ENCODE measurements at regions not wholly inside any gene's neighbourhood (a gene's known extent, or its start where the extent isn't known, plus 50 kb on each side); places are given as distances from the start of the nearest gene placed in this dataset.
"Not testable (repeated sequence)": the region's sequence is repeated elsewhere in the genome, so short reads cannot be mapped to it uniquely, and the experiment has no call there.

DNA sequence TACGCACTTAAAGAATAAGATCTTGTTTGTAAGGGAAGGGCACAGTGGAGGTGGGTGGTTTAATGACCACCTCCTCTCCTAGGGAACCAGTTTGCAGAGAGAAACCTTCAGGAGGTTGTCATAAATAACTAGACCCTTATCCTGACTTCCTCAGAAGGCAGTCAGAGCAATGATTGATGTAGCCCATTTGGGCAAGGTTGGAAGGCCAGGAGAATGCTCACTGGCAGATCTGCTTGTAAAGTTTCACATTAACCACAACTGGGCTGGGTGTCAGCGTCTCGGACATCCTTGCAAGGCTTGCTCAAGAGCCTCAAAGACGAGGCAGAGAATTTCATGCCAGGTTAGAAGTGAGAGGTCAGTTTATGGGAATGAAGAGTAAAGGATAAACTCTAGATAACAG, 87.6 kb upstream of the TRABD2B start:
- no peak for DNase-seq (ENCODE audit: low read depth)

DNA sequence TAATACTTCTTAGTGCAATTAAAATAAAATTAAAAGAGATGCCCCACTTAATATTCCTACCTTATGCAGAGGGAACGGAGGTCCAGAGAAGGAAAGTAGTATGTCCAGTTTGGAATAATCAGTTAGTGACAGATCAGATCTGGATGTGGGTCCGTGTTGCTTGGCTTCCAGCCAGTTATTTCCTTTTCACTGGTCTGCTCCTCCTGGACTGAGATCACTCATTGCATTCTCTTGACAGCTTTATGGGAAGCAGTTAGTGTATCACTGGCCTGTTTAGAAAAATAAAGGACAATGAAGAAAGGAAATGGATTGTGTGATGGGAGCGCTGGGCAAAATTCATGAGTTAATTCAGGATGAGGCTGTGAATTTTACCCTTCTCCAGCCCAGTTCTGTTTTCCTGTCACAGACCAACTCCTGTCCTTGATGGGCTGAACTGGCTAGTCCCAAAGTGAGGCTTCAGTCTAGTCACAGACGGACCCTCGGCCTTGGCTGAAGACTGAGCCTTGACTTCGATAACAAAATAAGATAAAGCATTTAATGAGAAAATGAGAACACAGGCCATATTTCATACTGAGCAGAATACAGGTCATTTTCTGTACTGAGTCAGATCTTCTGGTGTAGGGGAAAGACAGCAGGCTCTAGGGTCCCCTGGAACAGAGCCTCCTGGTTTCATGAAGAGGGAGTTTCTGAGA, 85.2 kb upstream of the TRABD2B start:
- no peak for DNase-seq (ENCODE audit: low read depth)

DNA sequence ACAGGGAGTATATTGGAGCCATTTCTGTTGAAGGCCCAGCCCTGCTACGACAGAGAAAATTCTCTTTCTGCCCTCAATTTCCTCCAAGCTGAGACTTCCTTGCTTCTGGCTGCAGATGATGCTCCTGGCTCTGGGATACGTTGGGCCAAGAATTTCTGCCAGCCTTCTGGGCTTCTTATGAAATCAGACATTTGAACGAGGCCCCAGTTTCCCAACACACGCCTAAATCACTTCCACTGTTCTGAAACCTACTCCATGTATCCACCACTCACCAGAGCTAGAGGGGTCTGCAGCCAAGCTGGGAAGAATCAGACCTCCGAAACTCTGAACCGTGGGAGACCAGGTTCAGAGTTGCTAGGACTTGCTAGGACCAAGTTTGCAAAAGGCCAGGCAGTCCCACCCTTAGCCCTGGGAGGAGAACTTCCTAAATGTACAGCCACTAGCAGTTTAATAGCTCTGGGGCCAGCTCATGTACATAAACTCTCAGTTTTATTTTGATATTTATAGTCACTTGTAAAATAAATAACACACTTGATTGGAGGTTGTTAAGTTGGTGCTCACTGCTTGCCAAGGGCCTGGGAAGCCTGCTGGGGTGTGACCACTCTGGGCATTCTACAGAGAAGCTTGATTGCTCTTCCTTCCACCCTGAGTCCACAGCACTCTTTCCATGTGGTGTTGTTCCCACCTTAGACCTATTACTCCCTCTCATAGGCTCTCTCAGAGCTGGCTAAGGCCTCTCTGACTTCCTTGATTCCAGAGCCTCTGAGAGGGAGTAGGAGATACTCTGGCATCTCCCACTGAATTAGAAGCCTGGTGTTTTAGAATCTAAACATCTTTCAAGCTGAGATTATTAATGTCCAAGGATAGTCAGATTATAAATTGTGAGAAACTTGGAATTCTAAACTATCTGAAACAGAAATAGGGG, 83.4 kb upstream of the TRABD2B start:
- no peak for DNase-seq (ENCODE audit: low read depth)

DNA sequence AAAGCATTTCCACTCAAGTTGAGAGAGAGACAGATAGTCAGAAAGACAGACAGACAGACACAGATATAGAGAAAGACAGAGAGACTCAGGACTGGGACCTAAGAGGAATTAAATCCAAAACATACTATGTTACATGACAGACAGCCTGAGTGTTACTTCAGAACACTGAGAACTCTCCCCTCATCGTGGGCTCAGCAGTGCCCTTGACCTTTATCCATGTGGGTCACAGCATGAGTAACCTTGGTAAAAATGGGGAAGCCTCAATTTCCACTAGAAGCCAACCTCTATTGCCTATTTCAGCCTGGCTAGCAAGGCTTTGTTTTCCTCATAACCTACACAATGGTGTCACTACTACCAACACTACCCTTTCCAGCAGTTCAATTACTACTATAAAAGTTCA, 81.9 kb upstream of the TRABD2B start:
- DNase-seq (ENCODE audit: low read depth) = no peak

DNA sequence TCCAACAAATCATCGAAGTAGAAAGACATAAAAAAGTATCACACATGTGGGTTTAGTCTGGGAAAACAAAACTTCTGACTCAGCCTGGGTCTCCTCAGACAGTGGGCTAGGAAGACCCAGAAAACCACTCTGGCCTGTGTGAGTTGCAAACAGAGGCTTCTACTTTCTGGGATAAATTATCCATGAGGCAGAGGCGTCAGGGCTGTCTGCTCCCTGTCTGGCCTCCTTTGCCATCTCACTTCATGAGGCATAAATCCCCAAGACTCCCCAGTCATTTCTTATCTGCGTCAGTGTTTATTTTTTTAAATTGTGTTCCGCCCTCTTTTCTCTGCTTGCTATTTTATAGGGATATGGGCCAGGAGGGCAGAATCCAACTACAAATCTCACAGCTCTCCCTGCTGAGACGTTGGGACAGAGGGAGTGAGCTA, 80.6 kb upstream of the TRABD2B start:
- DNase-seq (ENCODE audit: low read depth) = no peak

DNA sequence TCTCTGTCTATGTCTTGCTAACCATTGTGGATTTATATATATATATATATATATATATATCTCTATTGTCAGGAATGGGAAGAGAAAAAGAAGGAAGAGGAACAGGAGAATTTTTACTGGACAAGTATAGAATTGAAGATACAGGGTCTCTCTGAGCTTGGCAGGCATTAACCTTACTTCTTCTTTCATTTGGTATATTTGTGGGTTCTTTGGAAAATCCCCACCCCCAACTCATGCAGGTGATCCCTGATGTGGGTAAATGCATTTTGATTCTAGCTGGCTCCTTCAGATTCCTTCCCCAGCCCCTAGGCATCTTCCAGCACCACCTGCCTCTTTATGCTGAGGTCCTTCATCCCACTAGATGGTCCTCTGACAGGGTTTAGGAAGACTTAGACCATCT, 78.8 kb upstream of the TRABD2B start:
- no peak for DNase-seq (ENCODE audit: low read depth)

DNA sequence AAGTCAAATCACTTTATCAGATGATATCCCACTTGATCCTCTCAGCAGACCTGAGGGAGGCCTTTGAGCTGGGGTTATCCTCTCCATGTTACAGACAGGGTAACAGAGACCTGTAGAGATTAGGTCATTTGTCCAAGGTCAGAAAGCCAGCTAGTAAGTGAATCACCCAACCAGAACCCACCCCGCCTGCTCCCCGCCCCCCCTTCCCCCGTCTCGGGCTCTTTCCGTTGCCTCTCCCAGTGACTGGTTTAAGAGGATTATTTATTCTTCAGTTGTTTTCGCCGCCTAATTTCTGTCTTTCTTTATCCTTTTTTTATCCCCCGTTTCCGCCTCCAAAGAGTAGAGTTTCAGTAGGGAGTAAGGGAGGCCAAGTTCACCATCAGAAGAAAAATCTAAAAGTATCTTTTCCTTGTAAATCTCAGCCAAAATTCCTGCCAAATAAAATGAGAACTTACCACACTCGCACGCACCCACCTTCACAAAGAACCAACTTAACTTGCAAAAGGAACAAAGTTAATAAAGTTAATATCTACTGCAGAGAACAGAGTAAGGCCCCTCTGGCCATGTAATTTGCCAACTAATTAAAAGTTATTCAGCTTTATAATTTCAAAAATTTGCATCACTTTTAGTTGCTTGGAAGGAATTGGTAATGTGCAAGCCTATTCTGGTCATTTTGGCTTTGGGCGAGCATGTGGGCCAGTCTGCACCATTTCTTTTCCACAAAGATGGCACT, 76.8 kb upstream of the TRABD2B start:
- no peak for DNase-seq (ENCODE audit: low read depth)

DNA sequence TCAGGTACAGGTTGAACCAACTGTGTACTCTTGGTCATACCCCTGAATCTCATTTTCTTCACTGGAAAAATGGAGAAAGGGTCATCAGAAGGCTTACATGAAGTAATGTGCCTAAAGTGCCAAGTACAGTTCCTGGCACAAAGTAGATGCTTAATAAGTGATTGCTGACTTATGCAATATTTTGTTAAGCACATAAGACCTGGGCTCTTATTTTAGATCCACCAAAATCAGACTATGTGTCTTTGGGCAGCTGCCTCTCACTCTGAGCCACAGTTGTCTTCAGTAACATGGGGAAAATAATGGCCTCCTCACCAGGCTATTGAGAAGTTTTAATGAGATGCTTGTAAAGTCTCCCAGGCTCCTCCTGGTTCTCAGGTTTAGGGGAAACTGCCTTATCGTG, 74.3 kb upstream of the TRABD2B start:
- no peak for DNase-seq (ENCODE audit: low read depth)

DNA sequence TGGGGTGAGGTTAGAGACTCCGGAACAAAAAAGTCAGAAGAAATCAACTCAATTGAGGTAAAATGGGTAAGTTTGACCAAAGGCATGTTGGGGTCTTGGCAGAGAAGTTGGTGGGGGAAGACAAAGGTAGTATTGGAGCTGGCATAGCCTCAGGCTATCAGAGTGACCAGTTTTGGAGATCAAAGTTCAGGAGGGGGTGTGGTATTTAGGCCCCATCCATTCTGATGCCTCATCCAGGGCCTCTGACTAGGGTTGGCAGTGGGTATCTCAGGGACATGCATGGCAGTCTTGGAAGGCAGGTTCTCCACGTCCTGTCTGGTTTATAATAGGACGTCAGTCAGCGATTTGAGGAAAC, 73.2 kb upstream of the TRABD2B start:
- DNase-seq (ENCODE audit: low read depth) = no peak

DNA sequence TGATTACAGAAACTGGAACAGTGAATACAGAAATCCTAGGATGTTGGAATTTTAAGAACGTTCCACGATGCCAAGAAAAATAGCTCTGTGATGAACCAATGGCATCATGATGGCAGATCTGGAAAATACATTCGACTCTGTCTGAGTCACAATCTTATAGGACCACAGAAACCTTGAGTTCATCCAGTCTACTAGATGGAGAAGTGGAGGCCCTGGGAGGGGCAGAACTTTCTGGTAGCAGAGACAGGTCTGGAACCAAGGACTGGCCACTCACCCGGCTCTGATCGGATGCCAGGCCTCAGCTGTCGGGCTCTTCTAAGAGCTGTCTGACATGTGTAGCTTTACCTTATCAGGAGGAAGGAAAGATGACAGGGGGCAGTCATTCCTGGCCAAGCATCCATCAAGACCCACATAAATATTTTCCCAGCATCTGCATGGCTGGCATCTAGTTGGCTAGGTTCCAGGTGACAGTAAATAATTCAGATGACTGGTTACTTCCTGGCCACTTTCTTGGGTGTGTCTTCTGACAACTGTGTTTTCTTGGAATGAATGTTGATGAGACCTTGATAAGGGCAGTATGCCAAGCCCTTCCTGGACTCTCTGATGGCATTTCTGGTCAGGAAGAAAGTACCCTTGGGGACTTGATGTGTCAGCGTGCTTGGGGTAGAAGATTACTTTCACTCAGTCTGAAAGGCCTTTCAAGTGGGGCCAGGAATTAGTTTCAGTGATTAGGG, 72.6 kb upstream of the TRABD2B start:
- DNase-seq (ENCODE audit: low read depth) = no peak

DNA sequence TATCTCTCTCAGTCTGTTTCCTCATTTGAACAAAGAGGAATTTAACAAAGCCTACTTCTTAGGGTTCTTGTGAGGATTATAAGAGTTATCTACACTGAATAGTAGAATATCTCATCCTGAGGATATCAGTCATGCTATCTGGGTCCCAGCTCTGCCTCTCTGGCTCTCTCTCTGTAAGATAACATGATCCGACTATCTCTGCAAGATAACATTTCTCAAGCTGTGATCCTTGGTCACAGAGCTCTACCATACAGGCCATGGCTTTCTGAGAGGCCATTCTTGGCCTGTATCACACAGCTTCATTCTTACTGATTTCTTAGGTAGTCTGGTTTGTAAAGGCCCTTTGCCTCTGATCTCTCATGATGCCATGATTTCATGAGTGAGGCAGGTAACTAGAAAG, 71.0 kb upstream of the TRABD2B start:
- no peak for DNase-seq (ENCODE audit: low read depth)

DNA sequence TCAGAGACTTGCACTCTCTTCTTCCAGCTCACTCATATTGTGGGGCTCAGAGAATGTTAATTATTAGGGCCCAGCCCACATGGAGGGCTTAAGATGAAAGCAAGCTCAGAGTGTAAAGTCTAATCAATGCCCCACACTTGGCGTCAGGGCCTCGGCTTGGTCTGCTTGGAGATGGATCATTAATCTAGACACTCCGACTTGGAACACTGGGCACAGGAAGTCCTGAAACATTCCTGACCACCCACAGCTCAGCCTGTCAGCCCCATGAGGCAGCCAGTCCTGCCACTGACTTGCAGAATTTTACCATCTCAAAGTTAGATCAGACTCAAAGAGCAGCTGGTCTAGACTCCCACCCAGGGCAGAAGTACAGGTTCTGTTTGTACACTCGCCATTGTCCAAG, 69.8 kb upstream of the TRABD2B start:
- no peak for DNase-seq (ENCODE audit: low read depth)

DNA sequence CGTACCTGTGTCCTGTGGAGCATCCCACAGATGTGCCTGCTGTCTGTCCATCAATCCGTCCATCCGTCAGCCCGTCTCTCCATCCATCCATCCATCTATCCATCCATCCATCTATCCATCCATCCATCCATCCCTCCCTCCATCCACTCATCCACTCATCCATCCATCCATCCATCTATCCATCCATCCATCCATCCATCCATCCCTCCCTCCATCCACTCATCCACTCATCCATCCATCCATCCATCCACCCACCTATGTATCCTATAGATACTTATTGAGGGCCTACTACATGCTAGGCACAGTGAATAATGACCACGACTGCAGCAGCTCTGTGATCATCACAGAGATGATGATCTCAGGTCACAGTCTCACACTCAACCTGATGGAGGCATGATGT, 67.5 kb upstream of the TRABD2B start:
- not testable (repeated sequence) for DNase-seq (ENCODE audit: low read depth)

DNA sequence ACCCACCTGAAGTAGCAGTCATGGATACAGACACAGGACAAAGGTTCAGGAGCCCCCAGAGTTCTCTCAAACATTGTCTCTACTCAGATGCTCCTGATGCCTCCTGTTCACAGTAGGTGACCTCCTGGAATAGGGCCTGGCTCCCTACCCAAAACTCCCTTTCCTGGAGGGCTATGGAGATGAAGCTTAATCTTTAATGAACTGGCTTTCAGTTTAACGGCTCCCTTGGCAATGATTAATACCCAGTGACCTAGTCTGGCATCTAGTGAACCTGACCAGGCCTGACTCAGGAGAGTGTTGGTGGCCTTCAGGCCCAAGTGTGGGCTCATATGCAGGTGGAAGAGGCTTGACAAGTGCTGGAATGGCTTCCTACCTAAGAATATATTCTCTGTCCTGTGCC, 65.2 kb upstream of the TRABD2B start:
- no peak for DNase-seq (ENCODE audit: low read depth)

DNA sequence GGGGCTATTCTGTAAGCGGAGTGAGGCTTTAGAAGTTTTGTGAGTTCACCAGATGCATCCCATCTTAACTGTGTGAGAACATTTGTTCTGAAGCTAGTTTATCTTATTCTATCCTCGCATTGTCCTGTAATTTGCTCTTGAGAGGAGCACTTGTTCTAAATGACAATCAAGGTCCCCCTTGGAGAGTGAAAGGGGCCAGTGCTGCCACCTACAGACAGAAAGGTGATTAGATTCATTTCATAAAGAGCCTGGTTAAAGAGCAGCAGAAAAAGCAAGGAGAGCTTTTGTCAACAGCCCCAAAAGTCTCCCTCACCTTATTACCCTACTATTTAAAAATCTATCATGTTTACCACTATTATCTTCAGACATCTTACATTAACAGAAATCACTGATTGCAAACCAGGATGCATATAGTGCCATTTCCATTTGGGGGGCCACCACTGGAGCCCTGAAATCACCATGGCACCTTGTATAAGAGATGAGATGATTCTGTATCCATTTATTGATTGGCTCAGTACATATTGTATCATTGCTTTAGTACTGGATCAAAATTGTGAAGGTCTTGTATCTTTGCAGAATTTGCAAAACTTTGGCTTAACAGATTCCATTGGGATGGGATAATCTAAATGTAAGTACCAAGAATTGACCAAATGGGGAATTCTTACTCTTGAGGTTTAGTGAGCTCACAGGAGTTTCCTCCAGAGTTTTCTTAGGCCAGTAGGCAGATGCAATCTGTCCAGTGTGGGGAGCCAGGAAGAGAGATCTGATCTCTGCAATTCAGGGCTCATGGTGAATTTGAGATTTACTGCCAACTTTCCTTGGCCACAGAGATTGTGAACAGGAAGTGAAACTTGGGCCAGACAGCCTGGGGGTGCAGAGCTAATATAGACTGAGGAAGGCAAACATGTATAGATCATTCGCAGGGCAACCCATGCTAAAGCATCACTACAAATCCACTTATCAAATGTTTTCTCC, 64.3 kb upstream of the TRABD2B start:
- peak; percentile 46 for DNase-seq (ENCODE audit: low read depth)

DNA sequence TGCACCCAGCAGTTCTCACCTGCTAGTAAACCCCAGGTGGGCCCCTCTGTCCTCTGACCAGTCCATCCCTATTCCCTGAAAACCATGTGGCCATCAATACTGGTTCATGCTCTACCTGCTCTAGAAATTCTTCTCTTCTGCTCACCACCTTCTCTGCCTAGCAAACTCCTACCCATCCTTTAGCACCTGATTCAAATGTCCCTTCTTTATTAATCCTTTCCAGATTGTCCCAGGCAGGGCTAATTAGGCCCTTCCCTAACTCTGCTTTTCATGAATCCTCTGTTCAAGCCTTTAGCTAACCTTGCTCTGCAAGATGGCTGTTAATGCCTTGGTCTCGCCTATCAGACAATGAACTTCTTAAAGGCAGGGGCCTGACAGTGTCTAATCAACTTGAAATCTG, 62.1 kb upstream of the TRABD2B start:
- DNase-seq (ENCODE audit: low read depth) = no peak

DNA sequence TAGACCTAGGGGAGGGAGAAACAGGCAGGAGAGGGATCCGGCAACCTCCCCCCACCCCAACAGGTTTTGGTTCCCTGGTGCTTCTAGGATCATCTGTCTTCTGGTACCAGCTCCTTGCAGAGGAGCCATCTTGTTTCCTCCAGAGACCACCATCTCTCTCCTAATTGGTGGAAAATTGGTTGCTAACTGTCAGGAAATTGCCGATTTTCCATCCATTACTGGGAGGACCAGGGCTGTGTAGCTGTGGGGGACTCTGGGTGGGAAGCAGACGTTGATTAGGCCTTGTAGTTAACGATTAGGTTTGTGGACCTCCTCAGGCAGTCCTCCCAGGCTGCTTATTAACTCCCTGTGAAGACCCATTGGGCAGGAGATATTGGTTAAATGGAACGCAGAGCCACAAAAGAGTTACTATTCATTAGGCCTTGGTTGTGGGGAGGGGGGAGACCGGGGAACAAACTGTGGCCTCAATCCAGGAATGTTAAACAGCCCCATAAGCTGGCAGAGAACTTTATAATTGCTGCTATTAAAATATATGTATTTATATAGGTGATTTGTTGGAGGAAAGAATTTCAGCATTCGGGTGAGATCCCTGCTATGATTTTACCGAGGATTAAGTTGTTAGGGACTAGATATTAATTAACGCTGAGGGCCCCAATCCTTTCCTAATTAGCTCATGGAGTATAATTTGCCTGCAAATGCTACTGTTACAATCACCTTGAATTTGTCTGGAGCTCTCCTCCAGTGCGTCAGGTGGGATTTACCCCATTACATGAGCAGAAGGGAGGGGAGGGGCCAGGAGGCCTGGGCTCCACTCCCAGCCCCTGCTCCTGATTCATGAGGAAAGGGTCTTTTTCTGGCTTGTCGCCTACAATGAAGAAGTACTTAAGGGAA, 61.2 kb upstream of the TRABD2B start:
- DNase-seq (ENCODE audit: low read depth) = no peak

DNA sequence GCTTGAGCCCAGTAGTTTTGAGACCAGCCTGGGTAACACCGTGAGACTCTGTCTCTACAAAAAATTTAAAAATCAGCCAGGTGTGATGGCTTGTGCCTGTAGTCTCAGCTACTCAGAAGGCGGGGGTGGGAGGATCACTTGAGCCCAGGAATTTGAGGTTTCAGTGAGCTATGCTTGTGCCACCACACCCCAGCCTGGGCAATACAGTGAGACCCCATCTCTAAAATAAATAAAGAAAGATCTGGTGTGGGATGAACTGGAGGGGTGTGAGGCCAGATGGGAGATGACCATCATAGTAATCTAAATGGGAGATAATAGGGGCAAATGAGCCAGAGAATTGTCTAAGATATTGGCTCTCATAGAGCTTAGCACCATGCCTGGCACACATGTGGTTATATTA, 60.1 kb upstream of the TRABD2B start:
- no peak for DNase-seq (ENCODE audit: low read depth)

DNA sequence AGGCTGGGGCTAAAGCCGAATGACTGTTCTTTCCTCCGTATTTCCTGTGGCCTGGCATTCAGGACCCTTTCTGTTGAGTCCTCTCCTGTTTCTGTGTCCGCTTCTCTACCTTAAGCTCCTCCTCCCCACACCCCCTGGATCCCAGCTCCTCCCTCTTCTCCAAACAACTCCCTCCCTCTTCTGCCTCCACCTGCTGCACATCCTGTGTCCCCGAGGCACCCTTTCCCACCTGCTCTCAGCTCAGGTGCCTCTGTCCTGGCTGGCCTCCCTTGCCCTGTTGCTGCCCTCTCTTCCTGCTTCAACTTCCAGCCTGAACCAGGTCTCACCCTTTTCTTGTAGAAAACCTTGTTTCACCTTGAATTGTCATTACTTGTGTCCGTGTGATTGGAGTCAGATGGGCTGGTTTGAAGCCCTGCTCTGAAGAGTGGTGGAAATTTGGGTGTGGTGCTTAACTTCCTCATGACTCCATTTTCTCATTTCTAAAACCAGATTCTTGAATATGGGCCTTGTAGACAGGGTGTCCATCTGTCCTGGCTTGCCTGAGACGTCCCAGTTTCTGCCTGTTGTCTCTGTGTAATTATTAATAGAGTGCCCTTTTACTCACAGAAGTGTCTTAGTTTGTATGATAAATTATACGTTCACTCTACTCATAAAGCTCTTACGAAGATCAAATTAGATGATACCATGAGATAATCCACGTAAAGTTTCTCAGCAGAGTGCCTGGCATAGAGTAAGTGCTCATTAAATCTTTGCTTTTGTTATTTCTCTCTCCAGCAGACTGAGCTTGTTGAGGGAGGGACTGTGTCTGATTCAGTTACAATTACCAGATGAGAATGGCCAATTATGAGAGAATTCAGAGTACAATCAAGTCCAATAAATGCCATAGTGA, 58.9 kb upstream of the TRABD2B start:
- no peak for DNase-seq (ENCODE audit: low read depth)

Measured in iris pigment epithelial cell (primary cell).